ENCODE measurements at regions not wholly inside any gene's neighbourhood (a gene's known extent, or its start where the extent isn't known, plus 50 kb on each side); places are given as distances from the start of the nearest gene placed in this dataset.

GRCh38 chr2:168365094-168365621 is 90.9 kb upstream of the CERS6 start:
- H2AFZ ChIP-seq (ENCODE audit: low read length), result no peak overlapping the region
- H2AK5ac ChIP-seq (ENCODE audit: low read depth, low read length), result no peak overlapping the region
- H2BK15ac ChIP-seq (ENCODE audit: low read length), result no peak overlapping the region
- H4K8ac ChIP-seq (ENCODE audit: low read depth, low read length), result no peak overlapping the region
- H3K14ac ChIP-seq (ENCODE audit: low read length), result no peak overlapping the region
- H3K9me3 ChIP-seq (replicated peaks in 1 of 2; ENCODE audit: control insufficient read depth in 2 of 2, insufficient read depth in 1 of 2, low read depth in 1 of 2, low read length in 2 of 2), result no peaks in the 10 kb centered on the region
- no peak overlapping the region for H2BK120ac ChIP-seq (ENCODE audit: low read depth, low read length)
- no peak overlapping the region for H3K27ac ChIP-seq (replicated peaks; ENCODE audit: low read length)
- H3K27me3 ChIP-seq (ENCODE audit: control insufficient read depth in 3 of 3, insufficient read depth in 3 of 3, low read depth in 1 of 3, low read length in 3 of 3), result no peaks in the 10 kb centered on the region
- no CpG with 5 or more reads among the region's 6 CpGs for WGBS, 2 donors (ENCODE audit: extremely low coverage in 2 of 2, insufficient read length in 2 of 2, insufficient replicate concordance in 1 of 2)
- no peak overlapping the region for H3K23ac ChIP-seq (ENCODE audit: low read depth, low read length, poor library complexity)
- no peak overlapping the region for H4K91ac ChIP-seq (ENCODE audit: low read depth, low read length, poor library complexity)
- no peak overlapping the region for H2BK12ac ChIP-seq (ENCODE audit: low read length)
- H3K18ac ChIP-seq (ENCODE audit: low read length), result no peak overlapping the region
- H3K36me3 ChIP-seq (replicated peaks in 1 of 2; ENCODE audit: control insufficient read depth in 2 of 2, insufficient read depth in 2 of 2, low read length in 2 of 2), result no peaks in the 10 kb centered on the region
- H3K4me1 ChIP-seq (ENCODE audit: control insufficient read depth in 2 of 2, insufficient read depth in 1 of 2, low read depth in 1 of 2, low read length in 2 of 2), result peaks cover 0 to 2% of the 10 kb centered on the region in 2 donors
- no peak overlapping the region for H2BK5ac ChIP-seq (ENCODE audit: low read length)
- H3K4me2 ChIP-seq (ENCODE audit: insufficient read depth, low read length, poor library complexity, severe bottlenecking), result no peak overlapping the region
- H3K79me1 ChIP-seq (ENCODE audit: low read depth, low read length), result no peaks in the 10 kb centered on the region
- H3K9ac ChIP-seq (ENCODE audit: low read depth, low read length, poor library complexity), result no peak overlapping the region
- no peak overlapping the region for H3K4me3 ChIP-seq (ENCODE audit: low read length in 2 of 2)
- H3K4ac ChIP-seq (ENCODE audit: low read length), result no peak overlapping the region
- no peak for DNase-seq (ENCODE audit: low spot score)

- H3K9me3 ChIP-seq (replicated peaks in 1 of 2; ENCODE audit: control insufficient read depth in 2 of 2, insufficient read depth in 1 of 2, low read depth in 1 of 2, low read length in 2 of 2), result no peaks in the 10 kb centered on the region
- H2BK120ac ChIP-seq (ENCODE audit: low read depth, low read length), result no peak overlapping the region
- no CpG with 5 or more reads among the region's 2 CpGs for WGBS, 2 donors (ENCODE audit: extremely low coverage in 2 of 2, insufficient read length in 2 of 2, insufficient replicate concordance in 1 of 2)
- H2AFZ ChIP-seq (ENCODE audit: low read length), result no peak overlapping the region
- no peak overlapping the region for H3K23ac ChIP-seq (ENCODE audit: low read depth, low read length, poor library complexity)
- H3K4me1 ChIP-seq (ENCODE audit: control insufficient read depth in 2 of 2, insufficient read depth in 1 of 2, low read depth in 1 of 2, low read length in 2 of 2), result no peaks in the 10 kb centered on the region
- H3K9ac ChIP-seq (ENCODE audit: low read depth, low read length, poor library complexity), result no peak overlapping the region
- H2BK12ac ChIP-seq (ENCODE audit: low read length), result no peak overlapping the region
- H3K18ac ChIP-seq (ENCODE audit: low read length), result no peak overlapping the region
- no peaks in the 10 kb centered on the region for H3K36me3 ChIP-seq (replicated peaks in 1 of 2; ENCODE audit: control insufficient read depth in 2 of 2, insufficient read depth in 2 of 2, low read length in 2 of 2)
- H3K4me3 ChIP-seq (ENCODE audit: low read length in 2 of 2), result no peak overlapping the region
- no peak overlapping the region for H4K8ac ChIP-seq (ENCODE audit: low read depth, low read length)
- H3K4me2 ChIP-seq (ENCODE audit: insufficient read depth, low read length, poor library complexity, severe bottlenecking), result no peak overlapping the region
- no peak overlapping the region for H2AK5ac ChIP-seq (ENCODE audit: low read depth, low read length)
- H3K4ac ChIP-seq (ENCODE audit: low read length), result no peak overlapping the region
- DNase-seq (ENCODE audit: low spot score), result no peak
- H3K27ac ChIP-seq (replicated peaks; ENCODE audit: low read length), result no peak overlapping the region
- H2BK15ac ChIP-seq (ENCODE audit: low read length), result no peak overlapping the region
- H2BK5ac ChIP-seq (ENCODE audit: low read length), result no peak overlapping the region
- H4K91ac ChIP-seq (ENCODE audit: low read depth, low read length, poor library complexity), result no peak overlapping the region
- H3K14ac ChIP-seq (ENCODE audit: low read length), result no peak overlapping the region
- no peaks in the 10 kb centered on the region for H3K27me3 ChIP-seq (ENCODE audit: control insufficient read depth in 3 of 3, insufficient read depth in 3 of 3, low read depth in 1 of 3, low read length in 3 of 3)
- H3K79me1 ChIP-seq (ENCODE audit: low read depth, low read length), result no peaks in the 10 kb centered on the region
Observed at GRCh38 chr2:168369031-168369430, 87.0 kb upstream of the CERS6 start.

DNA sequence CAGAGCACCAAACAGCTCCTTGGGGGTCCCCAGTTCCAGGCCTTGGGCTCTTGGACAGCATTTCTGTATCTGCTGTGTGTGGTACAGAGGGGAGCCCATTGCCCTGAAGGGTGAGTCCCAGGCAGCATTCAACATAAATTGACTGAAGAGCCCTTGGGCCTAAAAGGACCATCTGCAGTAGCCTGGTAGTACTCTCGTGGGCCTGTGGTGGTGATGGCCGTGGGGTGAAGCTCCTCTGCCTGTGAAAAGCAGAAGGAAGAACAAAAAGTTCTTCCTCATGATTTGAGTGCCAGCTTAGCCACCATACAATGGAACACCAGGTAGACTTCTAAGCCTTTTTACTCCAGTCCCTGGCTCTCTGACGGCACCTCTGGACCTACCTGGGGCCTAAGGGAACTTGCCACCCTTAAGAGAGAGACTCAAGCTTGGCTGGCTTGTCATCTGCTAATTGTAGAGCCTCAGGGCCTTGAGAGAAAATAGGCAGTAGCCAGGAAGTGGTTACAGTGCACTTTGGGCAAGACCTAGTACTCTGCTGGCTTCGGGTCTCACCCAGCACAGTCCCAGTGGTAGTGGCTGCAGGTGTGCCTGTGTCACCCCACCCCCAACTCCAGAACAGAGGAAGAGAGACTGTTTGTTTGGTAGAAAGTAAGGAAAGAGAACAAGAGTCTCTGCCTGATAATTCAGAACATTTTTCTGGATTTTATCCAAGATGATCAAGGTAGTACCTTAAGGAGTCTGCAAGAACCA is 84.6 kb upstream of the CERS6 start:
- WGBS, 2 donors (ENCODE audit: extremely low coverage in 2 of 2, insufficient read length in 2 of 2, insufficient replicate concordance in 1 of 2), result no CpG with 5 or more reads among the region's 4 CpGs

GRCh38 chr2:168373468-168373867 is 82.6 kb upstream of the CERS6 start:
- Histone ChIP-seq H3K14ac (ENCODE audit: low read length) (no peak overlapping the region), H2AK5ac (ENCODE audit: low read depth, low read length) (no peak overlapping the region), H4K91ac (ENCODE audit: low read depth, low read length, poor library complexity) (no peak overlapping the region), H4K8ac (ENCODE audit: low read depth, low read length) (no peak overlapping the region), H3K23ac (ENCODE audit: low read depth, low read length, poor library complexity) (no peak overlapping the region), H2BK15ac (ENCODE audit: low read length) (no peak overlapping the region), H3K27ac (replicated peaks; ENCODE audit: low read length) (no peak overlapping the region), H3K4me2 (ENCODE audit: insufficient read depth, low read length, poor library complexity, severe bottlenecking) (no peak overlapping the region), H3K79me1 (ENCODE audit: low read depth, low read length) (no peaks in the 10 kb centered on the region), H3K4me3 (ENCODE audit: low read length in 2 of 2) (no peak overlapping the region), H2BK12ac (ENCODE audit: low read length) (no peak overlapping the region), H2AFZ (ENCODE audit: low read length) (no peak overlapping the region), H3K27me3 (ENCODE audit: control insufficient read depth in 3 of 3, insufficient read depth in 3 of 3, low read depth in 1 of 3, low read length in 3 of 3) (no peaks in the 10 kb centered on the region), H3K4ac (ENCODE audit: low read length) (no peak overlapping the region), H3K9me3 (replicated peaks in 1 of 2; ENCODE audit: control insufficient read depth in 2 of 2, insufficient read depth in 1 of 2, low read depth in 1 of 2, low read length in 2 of 2) (no peaks in the 10 kb centered on the region), H3K18ac (ENCODE audit: low read length) (no peak overlapping the region), H2BK5ac (ENCODE audit: low read length) (no peak overlapping the region), H3K36me3 (replicated peaks in 1 of 2; ENCODE audit: control insufficient read depth in 2 of 2, insufficient read depth in 2 of 2, low read length in 2 of 2) (no peaks in the 10 kb centered on the region), H2BK120ac (ENCODE audit: low read depth, low read length) (no peak overlapping the region), H3K4me1 (ENCODE audit: control insufficient read depth in 2 of 2, insufficient read depth in 1 of 2, low read depth in 1 of 2, low read length in 2 of 2) (no peaks in the 10 kb centered on the region), H3K9ac (ENCODE audit: low read depth, low read length, poor library complexity) (no peak overlapping the region)
- DNase-seq (ENCODE audit: low spot score), result no peak
- no CpG with 5 or more reads among the region's 2 CpGs for WGBS, 2 donors (ENCODE audit: extremely low coverage in 2 of 2, insufficient read length in 2 of 2, insufficient replicate concordance in 1 of 2)

More for the DNA sequence above, 84.6 kb upstream of the CERS6 start:
- no peak overlapping the region for H4K8ac ChIP-seq (ENCODE audit: low read depth, low read length)
- no peak overlapping the region for H3K9ac ChIP-seq (ENCODE audit: low read depth, low read length, poor library complexity)
- no peaks in the 10 kb centered on the region for H3K27me3 ChIP-seq (ENCODE audit: control insufficient read depth in 3 of 3, insufficient read depth in 3 of 3, low read depth in 1 of 3, low read length in 3 of 3)
- H3K18ac ChIP-seq (ENCODE audit: low read length), result no peak overlapping the region
- H2BK120ac ChIP-seq (ENCODE audit: low read depth, low read length), result no peak overlapping the region
- H2BK15ac ChIP-seq (ENCODE audit: low read length), result no peak overlapping the region
- no peak overlapping the region for H2BK5ac ChIP-seq (ENCODE audit: low read length)
- no peak overlapping the region for H3K4ac ChIP-seq (ENCODE audit: low read length)
- H2AK5ac ChIP-seq (ENCODE audit: low read depth, low read length), result no peak overlapping the region
- H3K36me3 ChIP-seq (replicated peaks in 1 of 2; ENCODE audit: control insufficient read depth in 2 of 2, insufficient read depth in 2 of 2, low read length in 2 of 2), result no peaks in the 10 kb centered on the region
- no peaks in the 10 kb centered on the region for H3K79me1 ChIP-seq (ENCODE audit: low read depth, low read length)
- no peak overlapping the region for H3K14ac ChIP-seq (ENCODE audit: low read length)
- no peak overlapping the region for H3K23ac ChIP-seq (ENCODE audit: low read depth, low read length, poor library complexity)
- H3K4me2 ChIP-seq (ENCODE audit: insufficient read depth, low read length, poor library complexity, severe bottlenecking), result no peak overlapping the region
- H3K9me3 ChIP-seq (replicated peaks in 1 of 2; ENCODE audit: control insufficient read depth in 2 of 2, insufficient read depth in 1 of 2, low read depth in 1 of 2, low read length in 2 of 2), result no peaks in the 10 kb centered on the region
- no peak overlapping the region for H2BK12ac ChIP-seq (ENCODE audit: low read length)
- DNase-seq (ENCODE audit: low spot score), result no peak
- H2AFZ ChIP-seq (ENCODE audit: low read length), result no peak overlapping the region
- no peak overlapping the region for H3K4me3 ChIP-seq (ENCODE audit: low read length in 2 of 2)
- H3K27ac ChIP-seq (replicated peaks; ENCODE audit: low read length), result no peak overlapping the region
- H3K4me1 ChIP-seq (ENCODE audit: control insufficient read depth in 2 of 2, insufficient read depth in 1 of 2, low read depth in 1 of 2, low read length in 2 of 2), result no peaks in the 10 kb centered on the region
- H4K91ac ChIP-seq (ENCODE audit: low read depth, low read length, poor library complexity), result no peak overlapping the region

All from neuronal stem cell (in vitro differentiated cells).